NCI-H1436 treated with DMSO at 0.1 percent for 48 hours (cell line): ENCODE measurements at regions not wholly inside any gene's neighbourhood (a gene's known extent, or its start where the extent isn't known, plus 50 kb on each side); places are given as distances from the start of the nearest gene placed in this dataset.

Experiments used
- DNase-seq: peaks from one replicate; lab custom pipeline; 2025; lab: John Stamatoyannopoulos, UW

GRCh38 chr1:224486801-224487583 is 52.4 kb upstream of the WDR26 start:
- DNase-seq = no peak

DNA sequence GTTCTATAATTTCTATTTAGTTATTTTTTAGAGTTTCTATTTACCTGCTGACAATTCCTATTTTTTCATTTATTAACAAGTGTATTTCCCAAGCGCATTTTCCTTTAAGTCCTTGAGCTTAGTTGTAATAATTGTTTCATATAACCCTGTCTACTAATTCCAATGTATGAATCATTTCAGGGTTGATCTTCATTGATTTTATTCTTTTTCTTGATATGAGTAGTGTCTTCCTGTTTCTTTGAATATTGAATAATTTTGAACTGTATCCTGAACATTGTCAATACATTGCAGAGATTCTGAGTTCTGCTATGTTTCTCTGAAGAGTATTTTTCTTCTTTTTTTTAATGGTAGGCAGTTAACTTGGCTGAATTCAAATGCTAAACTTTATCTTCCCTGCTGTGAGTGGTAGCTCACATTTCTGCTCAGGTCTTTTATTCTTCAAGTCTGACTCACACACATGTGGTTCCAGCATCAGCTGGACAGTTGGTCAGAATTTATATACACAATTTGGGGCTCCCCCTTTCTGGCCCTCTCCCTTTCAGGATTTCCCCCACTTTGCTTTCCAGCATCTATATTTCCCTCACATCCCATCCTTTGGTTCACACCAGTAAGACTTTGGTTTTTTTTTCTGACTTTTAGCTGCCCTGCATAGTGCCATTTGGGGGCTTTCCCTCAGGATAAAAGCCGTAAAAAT is 54.4 kb upstream of the WDR26 start:
- DNase-seq = no peak

- DNase-seq = no peak
Measured at GRCh38 chr1:224489534-224490365, 55.2 kb upstream of the WDR26 start.

GRCh38 chr1:224490549-224491537 is 56.2 kb upstream of the WDR26 start:
- DNase-seq = no peak

DNA sequence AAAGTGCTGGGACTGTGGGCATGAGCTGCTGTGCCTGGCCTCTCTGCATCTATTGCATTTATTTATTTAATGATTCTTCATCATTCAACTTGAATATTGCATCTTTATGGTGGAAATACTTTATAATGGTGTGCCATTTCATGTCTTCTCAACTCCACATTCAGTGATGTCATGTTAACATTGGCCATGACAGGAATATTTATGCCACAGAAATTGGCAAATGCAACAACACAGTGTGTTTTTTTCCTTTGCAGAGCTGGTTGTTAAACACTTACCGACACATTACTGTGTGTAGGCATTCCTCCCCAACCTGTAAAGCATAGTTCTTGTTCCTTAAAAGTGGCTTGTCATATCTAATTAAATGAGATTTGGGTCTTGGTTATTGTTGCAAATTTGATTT is 57.4 kb upstream of the WDR26 start:
- DNase-seq = no peak

DNA sequence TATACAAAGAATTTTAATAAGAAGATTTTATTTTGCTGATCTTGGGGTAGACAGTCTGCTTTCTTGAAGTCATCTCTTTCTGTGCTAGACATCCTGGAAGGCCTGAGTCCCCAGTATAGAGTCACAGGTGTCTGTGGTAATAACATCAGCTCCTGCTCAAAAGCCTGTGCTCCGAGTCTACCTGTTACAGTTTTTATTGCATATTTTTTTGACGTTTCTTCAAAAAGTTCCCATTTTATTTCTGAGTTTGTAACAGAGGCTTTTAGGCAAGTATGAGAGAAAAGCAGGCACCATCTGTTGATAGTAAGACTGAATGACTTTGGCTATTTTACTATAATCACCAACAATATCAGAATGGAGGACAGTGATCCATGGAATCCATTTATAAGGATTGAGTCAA is 58.0 kb upstream of the WDR26 start:
- no peak for DNase-seq

- peak; percentile 41 for DNase-seq
Measured at GRCh38 chr1:224493269-224493668, 58.7 kb upstream of the WDR26 start.

DNA sequence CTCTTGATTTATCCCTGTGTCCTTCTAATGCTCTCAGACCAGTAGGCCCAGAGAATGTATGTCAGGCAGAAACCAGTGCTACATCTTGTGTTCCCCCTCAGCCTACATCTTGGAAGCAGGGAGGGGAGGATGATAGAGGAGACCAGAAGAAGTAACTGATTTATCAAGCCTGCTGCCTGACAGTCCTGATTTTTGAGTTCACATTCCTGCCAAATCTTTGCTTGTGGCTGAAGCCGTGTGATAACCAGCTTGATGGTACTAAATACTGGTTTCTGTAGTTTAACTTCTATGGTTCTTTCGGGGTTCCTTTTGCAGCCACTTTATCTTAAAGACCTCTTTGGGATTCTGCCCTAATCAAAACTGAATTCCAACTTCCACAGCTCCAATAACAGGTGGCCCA is 59.7 kb upstream of the WDR26 start:
- no peak for DNase-seq

GRCh38 chr1:224495866-224496265 is 61.3 kb upstream of the WDR26 start:
- DNase-seq = no peak

- DNase-seq = no peak
Measured at GRCh38 chr1:224496826-224497225, 62.2 kb upstream of the WDR26 start.

- no peak for DNase-seq
Measured at GRCh38 chr1:224497714-224498573, 63.3 kb upstream of the WDR26 start.

GRCh38 chr1:224498574-224499170 is 64.1 kb upstream of the WDR26 start:
- DNase-seq = no peak

- no peak for DNase-seq
Measured at GRCh38 chr1:224499204-224499603, 64.6 kb upstream of the WDR26 start.

- no peak for DNase-seq
Measured at GRCh38 chr1:224500796-224501195, 66.2 kb upstream of the WDR26 start.

DNA sequence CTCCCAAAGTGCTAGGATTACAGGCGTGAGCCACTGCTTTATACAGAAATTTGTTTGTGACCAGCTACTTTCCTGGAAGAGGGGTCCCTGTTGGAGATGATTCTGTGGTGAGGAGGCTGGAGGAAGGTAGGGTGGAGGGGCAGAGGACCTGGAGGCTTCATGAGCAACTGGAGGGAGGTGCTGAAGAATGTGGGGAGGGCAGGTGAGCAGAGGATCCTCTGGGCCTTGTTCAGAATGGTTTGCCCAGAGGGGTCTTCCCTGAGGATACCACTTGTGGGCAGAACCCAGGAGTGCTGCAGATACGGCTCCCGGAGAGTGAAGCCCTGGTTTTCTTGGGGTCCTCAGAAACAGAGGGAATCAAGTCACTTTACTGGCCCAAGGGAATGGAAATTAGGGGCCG is 67.2 kb upstream of the WDR26 start:
- DNase-seq = no peak

- no peak for DNase-seq
Measured at GRCh38 chr1:224502459-224503160, 68.0 kb upstream of the WDR26 start.

GRCh38 chr1:224503161-224504118 is 68.8 kb upstream of the WDR26 start:
- no peak for DNase-seq

DNA sequence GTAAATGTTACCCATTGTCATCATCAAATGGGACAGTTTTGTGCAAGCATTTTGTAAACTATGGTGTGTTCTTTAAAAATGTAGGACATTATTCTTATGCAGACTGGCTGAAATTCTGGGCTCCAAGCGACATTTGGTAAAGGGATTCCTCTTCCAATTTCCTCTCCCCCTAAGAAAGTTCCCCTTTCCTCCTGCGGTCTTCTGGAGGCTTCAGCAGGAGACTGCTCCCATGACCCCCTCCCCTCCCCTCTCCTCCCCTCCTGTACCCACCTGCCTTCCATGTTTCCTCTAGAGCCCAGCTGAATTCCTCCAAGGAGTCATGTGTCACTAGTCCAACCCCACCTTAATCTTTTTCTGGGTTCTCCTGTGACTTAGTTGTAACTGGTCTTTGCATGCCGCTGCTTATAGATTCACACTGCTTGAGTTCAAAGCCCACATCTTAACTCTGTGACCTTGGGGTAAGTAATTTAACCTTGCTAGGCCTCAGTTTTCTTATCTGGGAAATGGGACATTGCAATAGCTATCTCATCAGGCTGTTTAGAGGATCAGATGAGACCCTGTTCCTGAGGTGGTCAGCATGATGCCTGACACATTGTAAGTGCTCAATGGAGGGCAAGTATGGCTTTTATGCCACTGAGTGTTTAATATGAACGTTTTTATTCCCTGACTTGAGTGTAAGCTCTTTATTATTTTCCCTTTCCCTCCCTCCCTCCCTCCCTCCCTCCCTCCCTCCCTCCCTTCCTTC is 69.9 kb upstream of the WDR26 start:
- no peak for DNase-seq
